GM18511 (cell line): ENCODE measurements at regions not wholly inside any gene's neighbourhood (a gene's known extent, or its start where the extent isn't known, plus 50 kb on each side); places are given as distances from the start of the nearest gene placed in this dataset.

Source experiments
- ATAC-seq: cut with Tn5 transposase; IDR thresholded peaks from one replicate; pipeline ENCODE4 v1.9.1; 2021; ENCODE audit warnings: mild to moderate bottlenecking, moderate library complexity; ENCODE audit not compliant: unreplicated experiment

- no peak for ATAC-seq
Measured at GRCh38 chr17:63325808-63326207, 120.3 kb downstream of the CYB561 start.

- no peak for ATAC-seq
Measured at GRCh38 chr17:63329876-63330275, 116.2 kb downstream of the CYB561 start.

- no peak for ATAC-seq
Measured at GRCh38 chr17:63331301-63332061, 114.6 kb downstream of the CYB561 start.

GRCh38 chr17:63332286-63332685 lies 113.8 kb downstream of the CYB561 start:
- no peak for ATAC-seq

- ATAC-seq: no peak
Measured at GRCh38 chr17:63333869-63334268, 112.2 kb downstream of the CYB561 start.

GRCh38 chr17:63335831-63336230 lies 110.3 kb downstream of the CYB561 start:
- no peak for ATAC-seq

GRCh38 chr17:63337579-63337978 lies 108.5 kb downstream of the CYB561 start:
- ATAC-seq: no peak

- ATAC-seq: no peak
Measured at GRCh38 chr17:63338272-63338671, 107.8 kb downstream of the CYB561 start.

- no peak for ATAC-seq
Measured at GRCh38 chr17:63341276-63341675, 104.8 kb downstream of the CYB561 start.

- no peak for ATAC-seq
Measured at GRCh38 chr17:63344383-63344782, 101.7 kb downstream of the CYB561 start.

GRCh38 chr17:63345611-63346010 lies 100.5 kb downstream of the CYB561 start:
- ATAC-seq: no peak

GRCh38 chr17:63347475-63347874 lies 98.6 kb downstream of the CYB561 start:
- ATAC-seq: no peak

- ATAC-seq: no peak
Measured at GRCh38 chr17:63349478-63350000, 96.6 kb downstream of the CYB561 start.

GRCh38 chr17:63350364-63350763 lies 95.7 kb downstream of the CYB561 start:
- ATAC-seq: no peak

- no peak for ATAC-seq
Measured at GRCh38 chr17:63354256-63354655, 91.8 kb downstream of the CYB561 start.

GRCh38 chr17:63356337-63356757 lies 89.8 kb downstream of the CYB561 start:
- ATAC-seq: no peak

GRCh38 chr17:63358111-63358839 lies 87.8 kb downstream of the CYB561 start:
- no peak for ATAC-seq

- no peak for ATAC-seq
Measured at GRCh38 chr17:63358956-63359355, 87.2 kb downstream of the CYB561 start.

GRCh38 chr17:63361182-63361581 lies 84.9 kb downstream of the CYB561 start:
- no peak for ATAC-seq

- no peak for ATAC-seq
Measured at GRCh38 chr17:63362115-63362514, 84.0 kb downstream of the CYB561 start.

- ATAC-seq: no peak
Measured at GRCh38 chr17:63364387-63364786, 81.7 kb downstream of the CYB561 start.

GRCh38 chr17:63364944-63365343 lies 81.2 kb downstream of the CYB561 start:
- ATAC-seq: no peak
